CD14-positive monocyte (primary cell): ENCODE measurements at regions not wholly inside any gene's neighbourhood (a gene's known extent, or its start where the extent isn't known, plus 50 kb on each side); places are given as distances from the start of the nearest gene placed in this dataset.

ENCODE experiments used
- DNase-seq, 3 donors: peaks; one replicate each; pipeline ENCODE4 v3.0.0-alpha.2; 2011 to 2022
- H2AFZ ChIP-seq: 2 replicates; pipeline ENCODE4 v1.6.0; 2012; ENCODE audit warnings: mild to moderate bottlenecking, low read depth, low read length, inconsistent platforms; ENCODE audit not compliant: insufficient read depth, poor library complexity, severe bottlenecking
- H3K27ac ChIP-seq, 2 donors: 1 replicate in 1 of 2; 2 replicates in 1 of 2; pipeline ENCODE4 v1.5.1; 2012 to 2013; ENCODE audit warnings: low read length in 2 of 2, control low read depth in 1 of 2, inconsistent platforms in 1 of 2, low read depth in 1 of 2, mild to moderate bottlenecking in 1 of 2
- H3K27me3 ChIP-seq, 2 donors: one replicate each; pipeline versions ENCODE4 v1.6.0 to v1.6.1; 2011 to 2013; ENCODE audit warnings: low read length in 2 of 2; ENCODE audit not compliant: control insufficient read depth in 2 of 2, insufficient read depth in 2 of 2
- H3K36me3 ChIP-seq, 2 donors: replicated peaks in 1 of 2; 1 replicate in 1 of 2; 2 replicates in 1 of 2; pipeline versions ENCODE4 v1.5.1 to v1.6.1; 2012 to 2013; ENCODE audit warnings: low read length in 2 of 2, control low read depth in 1 of 2, inconsistent platforms in 1 of 2, mild to moderate bottlenecking in 1 of 2; ENCODE audit not compliant: insufficient read depth in 2 of 2, control insufficient read depth in 1 of 2
- H3K4me1 ChIP-seq, 2 donors: 1 replicate in 1 of 2; 2 replicates in 1 of 2; pipeline versions ENCODE4 v1.5.1 to v1.6.1; 2012 to 2013; ENCODE audit warnings: low read length in 2 of 2, control low read depth in 1 of 2, inconsistent platforms in 1 of 2, mild to moderate bottlenecking in 1 of 2, moderate library complexity in 1 of 2; ENCODE audit not compliant: insufficient read depth in 2 of 2, control insufficient read depth in 1 of 2
- H3K4me2 ChIP-seq: replicated peaks from 2 replicates; pipeline ENCODE3; 2012; ENCODE audit warnings: low read length, moderate library complexity, mild to moderate bottlenecking; ENCODE audit not compliant: poor library complexity, severe bottlenecking; ENCODE audit errors: extremely low read depth
- H3K4me3 ChIP-seq, 3 experiments: fragments of 200-600 bp in 1 of 3; sonication (generic) in 1 of 3; replicated peaks in 1 of 3; 1 replicate in 2 of 3; 2 replicates in 1 of 3; pipeline ENCODE4 v1.5.1; 2011 to 2013; ENCODE audit warnings: low read length in 3 of 3, mild to moderate bottlenecking in 3 of 3, control low read depth in 2 of 3, low read depth in 2 of 3, inconsistent platforms in 1 of 3, moderate library complexity in 1 of 3
- H3K79me2 ChIP-seq: 2 replicates; pipeline ENCODE4 v1.6.0; 2012; ENCODE audit warnings: mild to moderate bottlenecking, control low read depth, inconsistent platforms, low read length, moderate library complexity; ENCODE audit not compliant: insufficient read depth
- H3K9ac ChIP-seq: 2 replicates; pipeline ENCODE4 v1.6.0; 2017; ENCODE audit warnings: low read length, mild to moderate bottlenecking; ENCODE audit not compliant: insufficient read depth, poor library complexity, severe bottlenecking
- H3K9me3 ChIP-seq, 2 donors: replicated peaks in 1 of 2; 1 replicate in 1 of 2; 2 replicates in 1 of 2; pipeline versions ENCODE4 v1.5.1 to v1.6.1; 2012 to 2013; ENCODE audit warnings: low read length in 2 of 2, control low read depth in 1 of 2; ENCODE audit not compliant: control insufficient read depth in 1 of 2, insufficient read depth in 1 of 2
- H4K20me1 ChIP-seq: 2 replicates; pipeline ENCODE4 v1.6.0; 2012; ENCODE audit warnings: mild to moderate bottlenecking, low read length, control low read depth, moderate library complexity; ENCODE audit not compliant: insufficient read depth
- H3K27ac Mint-ChIP-seq, 7 donors: one replicate each; pipeline ENCODE4 v1.8.0; 2020; ENCODE audit warnings: mild to moderate bottlenecking in 7 of 7, mixed read lengths in 7 of 7, moderate library complexity in 6 of 7, inconsistent platforms in 2 of 7
- H3K27me3 Mint-ChIP-seq, 3 donors: one replicate each; pipeline ENCODE4 v1.8.0; 2021 to 2022; ENCODE audit warnings: low read depth in 3 of 3, mild to moderate bottlenecking in 3 of 3, mixed read lengths in 3 of 3, moderate library complexity in 3 of 3, inconsistent platforms in 1 of 3
- H3K36me3 Mint-ChIP-seq, 2 donors: one replicate each; pipeline ENCODE4 v1.8.0; 2020; ENCODE audit warnings: mixed read lengths in 2 of 2, inconsistent platforms in 1 of 2, mild to moderate bottlenecking in 1 of 2
- H3K4me1 Mint-ChIP-seq: one replicate; pipeline ENCODE4 v1.8.0; 2020; ENCODE audit warnings: mild to moderate bottlenecking, mixed read lengths
- H3K4me3 Mint-ChIP-seq, 2 donors: one replicate each; pipeline ENCODE4 v1.8.0; 2020; ENCODE audit warnings: mild to moderate bottlenecking in 2 of 2, mixed read lengths in 2 of 2, moderate library complexity in 1 of 2
- H3K9me3 Mint-ChIP-seq, 7 donors: one replicate each; pipeline ENCODE4 v1.8.0; 2020 to 2022; ENCODE audit warnings: mixed read lengths in 7 of 7, mild to moderate bottlenecking in 6 of 7, moderate library complexity in 6 of 7, inconsistent platforms in 2 of 7
- CTCF ChIP-seq: fragments of 200-600 bp; IDR thresholded peaks from one replicate; pipeline ENCODE4 v1.8.0; 2022; ENCODE audit warnings: antibody characterized with exemption, mild to moderate bottlenecking
- WGBS: methylation state at CpG from one replicate; pipeline ENCODE4 v1.1.5; 2013; ENCODE audit warnings: missing lambda C conversion rate; ENCODE audit not compliant: insufficient coverage; 5-methylcytosine and 5-hydroxymethylcytosine counted together
- intact Hi-C, 2 donors: fragments of 100-400 bp; cut with micrococcal nuclease; formaldehyde crosslinking; loops; one replicate each; pipeline versions ENCODE4 v1.15.0 to v1.15.1; 2023

DNA sequence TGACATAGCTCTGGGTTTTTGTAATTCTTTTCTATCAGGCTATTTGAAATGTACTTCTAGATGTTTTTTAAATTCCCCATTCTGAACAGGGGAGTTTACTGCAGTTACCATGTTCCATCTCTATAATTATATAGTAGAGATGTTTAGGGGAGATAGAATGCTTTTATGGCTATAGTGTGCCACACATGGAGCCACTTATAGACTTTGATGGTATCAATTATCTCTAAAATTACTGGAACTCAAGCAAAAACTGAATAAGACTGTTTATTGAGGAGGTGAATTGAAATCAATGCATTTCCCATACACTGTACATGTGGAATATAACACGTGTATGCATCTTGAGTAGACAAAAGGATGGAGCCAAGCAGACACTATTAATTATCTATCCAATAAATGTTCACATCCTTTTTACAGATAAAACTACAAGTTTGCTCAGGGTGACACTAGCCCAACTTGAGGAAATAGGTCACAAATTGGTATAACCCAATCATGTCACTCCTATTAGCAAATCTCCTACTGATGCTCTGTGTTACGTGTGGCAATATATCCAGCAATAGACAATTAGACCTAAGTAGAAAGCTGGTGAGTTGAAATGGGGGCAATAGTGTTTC lies 1882.6 kb downstream of the PCDH9 start:
- no peaks in the 10 kb centered on the region for H3K4me1 Mint-ChIP-seq
- H3K4me1 ChIP-seq, result no peaks in the 10 kb centered on the region
- peaks cover under 1 to 1% of the 10 kb centered on the region in 2 donors for H3K9me3 ChIP-seq
- no peak for TF ChIP-seq CTCF
- DNase-seq, result no peak
- H3K4me3 Mint-ChIP-seq, result no peak overlapping the region
- no peaks in the 10 kb centered on the region for H3K27me3 Mint-ChIP-seq
- no peaks in the 10 kb centered on the region for H3K36me3 Mint-ChIP-seq
- H3K27ac ChIP-seq, result no peak overlapping the region
- H3K27me3 ChIP-seq, result no peaks in the 10 kb centered on the region
- intact Hi-C loops, result no loop called here
- peaks cover 0 to 9% (median 7%) of the 10 kb centered on the region in 7 donors for H3K9me3 Mint-ChIP-seq
- no peaks in the 10 kb centered on the region for H3K79me2 ChIP-seq
- WGBS, result no CpG with 5 or more reads among the region's 2 CpGs
- H2AFZ ChIP-seq, result no peak overlapping the region
- H4K20me1 ChIP-seq, result no peaks in the 10 kb centered on the region
- no peak overlapping the region for H3K27ac Mint-ChIP-seq
- H3K36me3 ChIP-seq, result no peaks in the 10 kb centered on the region
- no peak overlapping the region for H3K9ac ChIP-seq
- H3K4me2 ChIP-seq, result no peak overlapping the region
- H3K4me3 ChIP-seq, result no peak overlapping the region

DNA sequence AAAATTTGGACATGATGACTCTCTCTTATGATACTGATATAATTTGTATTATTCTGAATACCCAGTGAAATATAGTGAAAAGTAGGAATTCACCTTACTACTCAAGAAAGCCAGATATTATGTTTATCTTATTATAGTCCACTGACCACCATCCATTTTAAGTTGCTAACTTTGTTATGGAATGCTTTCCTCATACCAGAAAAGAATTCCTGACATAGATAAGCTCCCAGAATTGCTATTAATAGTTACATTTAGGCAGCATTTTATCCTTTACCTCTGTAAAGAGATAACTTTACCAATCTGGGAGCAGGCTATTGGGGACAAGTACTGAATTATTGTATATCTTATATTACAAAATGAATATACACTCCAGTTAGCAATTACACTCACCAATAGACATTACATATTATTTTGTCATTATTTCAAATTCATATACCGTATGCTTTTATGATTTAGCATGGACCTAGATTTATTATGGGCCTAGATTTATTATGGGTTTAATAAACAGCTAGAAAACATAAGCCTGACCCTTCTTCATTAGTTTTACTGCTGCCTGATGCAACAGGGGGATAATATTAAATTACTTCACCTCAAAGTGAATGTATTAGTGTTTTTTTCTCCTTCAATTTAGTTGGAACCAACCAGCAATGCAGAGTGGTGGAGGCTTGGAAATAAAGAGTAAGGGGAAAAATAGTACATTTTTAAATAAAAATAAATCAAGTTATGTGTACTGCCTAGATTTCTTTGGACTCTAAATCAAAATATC lies 1886.1 kb downstream of the PCDH9 start:
- WGBS, result no CpG with 5 or more reads among the region's 1 CpG
- no peak overlapping the region for H3K4me2 ChIP-seq
- no peaks in the 10 kb centered on the region for H3K36me3 ChIP-seq
- no peaks in the 10 kb centered on the region for H3K4me1 ChIP-seq
- Mint-ChIP-seq H3K27me3 (no peaks in the 10 kb centered on the region), H3K4me1 (no peaks in the 10 kb centered on the region), H3K27ac (no peak overlapping the region), H3K9me3 (peaks cover 0 to 7% (median 3%) of the 10 kb centered on the region in 7 donors), H3K36me3 (no peaks in the 10 kb centered on the region), H3K4me3 (no peak overlapping the region)
- intact Hi-C loops, result no loop called here
- H3K9ac ChIP-seq, result no peak overlapping the region
- no peak for TF ChIP-seq CTCF
- no peak overlapping the region for H2AFZ ChIP-seq
- H3K4me3 ChIP-seq, result no peak overlapping the region
- H3K27me3 ChIP-seq, result no peaks in the 10 kb centered on the region
- H4K20me1 ChIP-seq, result no peaks in the 10 kb centered on the region
- DNase-seq, result no peak
- H3K27ac ChIP-seq, result no peak overlapping the region
- H3K9me3 ChIP-seq, result no peaks in the 10 kb centered on the region
- no peaks in the 10 kb centered on the region for H3K79me2 ChIP-seq
